ENCODE measurements at regions not wholly inside any gene's neighbourhood (a gene's known extent, or its start where the extent isn't known, plus 50 kb on each side); places are given as distances from the start of the nearest gene placed in this dataset.

GRCh38 chr16:26644912-26645543, 421.7 kb upstream of the C16orf82 start:
- H3K4me3 Mint-ChIP-seq: no peak overlapping the region
- peaks cover 11% of the 10 kb centered on the region for H3K4me1 Mint-ChIP-seq (ENCODE audit: low read depth)
- H3K27me3 Mint-ChIP-seq: peaks cover 8% of the 10 kb centered on the region
- H3K9me3 Mint-ChIP-seq (ENCODE audit: low read depth): no peaks in the 10 kb centered on the region
- H3K27ac Mint-ChIP-seq: no peak overlapping the region
- H3K36me3 Mint-ChIP-seq: no peaks in the 10 kb centered on the region

GRCh38 chr16:26645614-26646013, 421.1 kb upstream of the C16orf82 start:
- Mint-ChIP-seq H3K4me3 (no peak overlapping the region), H3K9me3 (ENCODE audit: low read depth) (no peaks in the 10 kb centered on the region), H3K27ac (no peak overlapping the region), H3K36me3 (no peaks in the 10 kb centered on the region), H3K4me1 (ENCODE audit: low read depth) (peaks cover 11% of the 10 kb centered on the region), H3K27me3 (peaks cover 6% of the 10 kb centered on the region)

GRCh38 chr16:26647870-26648269, 418.9 kb upstream of the C16orf82 start:
- Mint-ChIP-seq H3K27ac (no peak overlapping the region), H3K4me1 (ENCODE audit: low read depth) (peaks cover 11% of the 10 kb centered on the region), H3K27me3 (peaks cover 8% of the 10 kb centered on the region), H3K4me3 (no peak overlapping the region), H3K36me3 (no peaks in the 10 kb centered on the region), H3K9me3 (ENCODE audit: low read depth) (no peaks in the 10 kb centered on the region)

- H3K4me1 Mint-ChIP-seq (ENCODE audit: low read depth): peaks cover 11% of the 10 kb centered on the region
- H3K36me3 Mint-ChIP-seq: no peaks in the 10 kb centered on the region
- no peak overlapping the region for H3K27ac Mint-ChIP-seq
- peaks cover 8% of the 10 kb centered on the region for H3K27me3 Mint-ChIP-seq
- no peak overlapping the region for H3K4me3 Mint-ChIP-seq
- no peaks in the 10 kb centered on the region for H3K9me3 Mint-ChIP-seq (ENCODE audit: low read depth)
Observed at GRCh38 chr16:26648851-26649250, 417.9 kb upstream of the C16orf82 start.

GRCh38 chr16:26649381-26650045, 417.2 kb upstream of the C16orf82 start:
- Mint-ChIP-seq H3K4me3 (no peak overlapping the region), H3K27me3 (peaks cover 8% of the 10 kb centered on the region), H3K27ac (no peak overlapping the region), H3K9me3 (ENCODE audit: low read depth) (no peaks in the 10 kb centered on the region), H3K4me1 (ENCODE audit: low read depth) (peaks cover 11% of the 10 kb centered on the region), H3K36me3 (no peaks in the 10 kb centered on the region)

GRCh38 chr16:26651464-26651863, 415.3 kb upstream of the C16orf82 start:
- Mint-ChIP-seq H3K27ac (no peak overlapping the region), H3K36me3 (no peaks in the 10 kb centered on the region), H3K4me1 (ENCODE audit: low read depth) (peaks cover 2% of the 10 kb centered on the region), H3K9me3 (ENCODE audit: low read depth) (no peaks in the 10 kb centered on the region), H3K27me3 (peaks cover 8% of the 10 kb centered on the region), H3K4me3 (no peak overlapping the region)

GRCh38 chr16:26651884-26652283, 414.8 kb upstream of the C16orf82 start:
- no peak overlapping the region for H3K27ac Mint-ChIP-seq
- H3K36me3 Mint-ChIP-seq: no peaks in the 10 kb centered on the region
- peaks cover 8% of the 10 kb centered on the region for H3K27me3 Mint-ChIP-seq
- H3K9me3 Mint-ChIP-seq (ENCODE audit: low read depth): no peaks in the 10 kb centered on the region
- no peak overlapping the region for H3K4me3 Mint-ChIP-seq
- no peaks in the 10 kb centered on the region for H3K4me1 Mint-ChIP-seq (ENCODE audit: low read depth)

GRCh38 chr16:26658486-26658885, 408.2 kb upstream of the C16orf82 start:
- Mint-ChIP-seq H3K27ac (no peak overlapping the region), H3K9me3 (ENCODE audit: low read depth) (no peaks in the 10 kb centered on the region), H3K36me3 (no peaks in the 10 kb centered on the region), H3K27me3 (peaks cover 7% of the 10 kb centered on the region), H3K4me3 (no peak overlapping the region), H3K4me1 (ENCODE audit: low read depth) (no peaks in the 10 kb centered on the region)

GRCh38 chr16:26658915-26659314, 407.8 kb upstream of the C16orf82 start:
- Mint-ChIP-seq H3K27ac (no peak overlapping the region), H3K4me1 (ENCODE audit: low read depth) (no peaks in the 10 kb centered on the region), H3K36me3 (no peaks in the 10 kb centered on the region), H3K27me3 (peaks cover 10% of the 10 kb centered on the region), H3K4me3 (no peak overlapping the region), H3K9me3 (ENCODE audit: low read depth) (no peaks in the 10 kb centered on the region)

- Mint-ChIP-seq H3K4me3 (no peak overlapping the region), H3K27me3 (peaks cover 11% of the 10 kb centered on the region), H3K9me3 (ENCODE audit: low read depth) (no peaks in the 10 kb centered on the region), H3K36me3 (no peaks in the 10 kb centered on the region), H3K27ac (no peak overlapping the region), H3K4me1 (ENCODE audit: low read depth) (peaks cover 6% of the 10 kb centered on the region)
Observed at GRCh38 chr16:26664086-26664485, 402.6 kb upstream of the C16orf82 start.

GRCh38 chr16:26665166-26665939, 401.4 kb upstream of the C16orf82 start:
- Mint-ChIP-seq H3K9me3 (ENCODE audit: low read depth) (peaks cover 5% of the 10 kb centered on the region), H3K27me3 (peaks cover 10% of the 10 kb centered on the region), H3K4me1 (ENCODE audit: low read depth) (peaks cover 13% of the 10 kb centered on the region), H3K27ac (no peak overlapping the region), H3K36me3 (no peaks in the 10 kb centered on the region), H3K4me3 (no peak overlapping the region)

- H3K4me3 Mint-ChIP-seq: no peak overlapping the region
- no peaks in the 10 kb centered on the region for H3K36me3 Mint-ChIP-seq
- peaks cover 14% of the 10 kb centered on the region for H3K4me1 Mint-ChIP-seq (ENCODE audit: low read depth)
- peaks cover 10% of the 10 kb centered on the region for H3K27me3 Mint-ChIP-seq
- peaks cover 6% of the 10 kb centered on the region for H3K9me3 Mint-ChIP-seq (ENCODE audit: low read depth)
- H3K27ac Mint-ChIP-seq: no peak overlapping the region
Observed at GRCh38 chr16:26666486-26666885, 400.2 kb upstream of the C16orf82 start.

- H3K9me3 Mint-ChIP-seq (ENCODE audit: low read depth): peaks cover 6% of the 10 kb centered on the region
- H3K4me3 Mint-ChIP-seq: no peak overlapping the region
- peaks cover 7% of the 10 kb centered on the region for H3K27me3 Mint-ChIP-seq
- H3K27ac Mint-ChIP-seq: no peak overlapping the region
- H3K4me1 Mint-ChIP-seq (ENCODE audit: low read depth): peaks cover 22% of the 10 kb centered on the region
- H3K36me3 Mint-ChIP-seq: no peaks in the 10 kb centered on the region
Observed at GRCh38 chr16:26667307-26667706, 399.4 kb upstream of the C16orf82 start.

- H3K9me3 Mint-ChIP-seq (ENCODE audit: low read depth): peaks cover 6% of the 10 kb centered on the region
- no peak overlapping the region for H3K27ac Mint-ChIP-seq
- peaks cover 28% of the 10 kb centered on the region for H3K4me1 Mint-ChIP-seq (ENCODE audit: low read depth)
- H3K36me3 Mint-ChIP-seq: no peaks in the 10 kb centered on the region
- peaks cover 7% of the 10 kb centered on the region for H3K27me3 Mint-ChIP-seq
- H3K4me3 Mint-ChIP-seq: no peak overlapping the region
Observed at GRCh38 chr16:26668026-26668425, 398.7 kb upstream of the C16orf82 start.

- Mint-ChIP-seq H3K4me1 (ENCODE audit: low read depth) (peaks cover 26% of the 10 kb centered on the region), H3K36me3 (no peaks in the 10 kb centered on the region), H3K9me3 (ENCODE audit: low read depth) (peaks cover 14% of the 10 kb centered on the region), H3K27me3 (no peaks in the 10 kb centered on the region), H3K4me3 (peak overlapping the region; percentile 36), H3K27ac (peak overlapping the region; percentile 87)
Observed at GRCh38 chr16:26672206-26672605, 394.5 kb upstream of the C16orf82 start.

Data from activated naive CD8-positive, alpha-beta T cell (primary cell).